Stimulated activated memory B cell treated with anti-CD40 and anti-IgM and Interleukin-4, amounts not matched to agents 10 μg/mL and 1 μg/mL and 100 μg/mL, for 72 hours (primary cell): ENCODE measurements at regions not wholly inside any gene's neighbourhood (a gene's known extent, or its start where the extent isn't known, plus 50 kb on each side); places are given as distances from the start of the nearest gene placed in this dataset.
"Not testable (repeated sequence)": the region's sequence is repeated elsewhere in the genome, so short reads cannot be mapped to it uniquely, and the experiment has no call there.

Experiments used
- ATAC-seq: fragments of 150-1000 bp; cut with Tn5 transposase; 2 replicates; pipeline ENCODE4 v1.10.0; 2021
- H3K27ac Mint-ChIP-seq: one replicate; pipeline ENCODE4 v1.8.0; 2022; ENCODE audit warnings: mild to moderate bottlenecking, mixed read lengths
- H3K27me3 Mint-ChIP-seq: one replicate; pipeline ENCODE4 v1.8.0; 2022; ENCODE audit warnings: mixed read lengths
- H3K36me3 Mint-ChIP-seq: one replicate; pipeline ENCODE4 v1.8.0; 2022; ENCODE audit warnings: mixed read lengths
- H3K4me1 Mint-ChIP-seq: one replicate; pipeline ENCODE4 v1.8.0; 2022; ENCODE audit warnings: mixed read lengths
- H3K4me3 Mint-ChIP-seq: one replicate; pipeline ENCODE4 v1.8.0; 2022; ENCODE audit warnings: mild to moderate bottlenecking, moderate library complexity, mixed read lengths
- H3K9me3 Mint-ChIP-seq: one replicate; pipeline ENCODE4 v1.8.0; 2022; ENCODE audit warnings: mixed read lengths

GRCh38 chr1:172770071-172770470 is 111.2 kb downstream of the FASLG start:
- Mint-ChIP-seq H3K27ac (peak overlapping the region; percentile 23), H3K9me3 (no peaks in the 10 kb centered on the region), H3K36me3 (no peaks in the 10 kb centered on the region), H3K27me3 (no peaks in the 10 kb centered on the region), H3K4me3 (no peak overlapping the region), H3K4me1 (peaks cover 12% of the 10 kb centered on the region)
- ATAC-seq: no peak

GRCh38 chr1:172774561-172774960 is 115.7 kb downstream of the FASLG start:
- H3K4me1 Mint-ChIP-seq: peaks cover 25% of the 10 kb centered on the region
- H3K4me3 Mint-ChIP-seq: no peak overlapping the region
- no peaks in the 10 kb centered on the region for H3K36me3 Mint-ChIP-seq
- H3K27ac Mint-ChIP-seq: no peak overlapping the region
- no peak for ATAC-seq
- H3K27me3 Mint-ChIP-seq: no peaks in the 10 kb centered on the region
- H3K9me3 Mint-ChIP-seq: no peaks in the 10 kb centered on the region

- ATAC-seq: no peak
- no peak overlapping the region for H3K4me3 Mint-ChIP-seq
- H3K36me3 Mint-ChIP-seq: no peaks in the 10 kb centered on the region
- no peaks in the 10 kb centered on the region for H3K27me3 Mint-ChIP-seq
- H3K27ac Mint-ChIP-seq: no peak overlapping the region
- peaks cover 17% of the 10 kb centered on the region for H3K4me1 Mint-ChIP-seq
- H3K9me3 Mint-ChIP-seq: no peaks in the 10 kb centered on the region
Observed at GRCh38 chr1:172775606-172776005, 116.7 kb downstream of the FASLG start.

GRCh38 chr1:172776071-172776470 is 117.2 kb downstream of the FASLG start:
- Mint-ChIP-seq H3K27ac (no peak overlapping the region), H3K9me3 (no peaks in the 10 kb centered on the region), H3K4me3 (no peak overlapping the region), H3K4me1 (peaks cover 21% of the 10 kb centered on the region), H3K27me3 (no peaks in the 10 kb centered on the region), H3K36me3 (no peaks in the 10 kb centered on the region)
- ATAC-seq: no peak

- Mint-ChIP-seq H3K36me3 (no peaks in the 10 kb centered on the region), H3K27me3 (no peaks in the 10 kb centered on the region), H3K27ac (no peak overlapping the region), H3K9me3 (peaks cover 2% of the 10 kb centered on the region), H3K4me3 (no peak overlapping the region), H3K4me1 (peaks cover 33% of the 10 kb centered on the region)
- ATAC-seq: no peak
Observed at GRCh38 chr1:172777767-172778166, 118.9 kb downstream of the FASLG start.

GRCh38 chr1:172778456-172779455 is 119.9 kb downstream of the FASLG start:
- H3K9me3 Mint-ChIP-seq: peaks cover 8% of the 10 kb centered on the region
- H3K27ac Mint-ChIP-seq: peak overlapping the region; percentile 26
- no peak overlapping the region for H3K4me3 Mint-ChIP-seq
- peaks cover 33% of the 10 kb centered on the region for H3K4me1 Mint-ChIP-seq
- H3K27me3 Mint-ChIP-seq: no peaks in the 10 kb centered on the region
- H3K36me3 Mint-ChIP-seq: peaks cover 3% of the 10 kb centered on the region
- ATAC-seq: peak; percentile 68

GRCh38 chr1:172779491-172779890 is 120.6 kb downstream of the FASLG start:
- no peak for ATAC-seq
- Mint-ChIP-seq H3K27me3 (no peaks in the 10 kb centered on the region), H3K4me1 (peaks cover 33% of the 10 kb centered on the region), H3K9me3 (peaks cover 9% of the 10 kb centered on the region), H3K36me3 (peaks cover 6% of the 10 kb centered on the region), H3K4me3 (no peak overlapping the region), H3K27ac (peak overlapping the region; percentile 26)

GRCh38 chr1:172781513-172782140 is 122.7 kb downstream of the FASLG start:
- Mint-ChIP-seq H3K27me3 (no peaks in the 10 kb centered on the region), H3K9me3 (peaks cover 9% of the 10 kb centered on the region), H3K36me3 (peaks cover 6% of the 10 kb centered on the region), H3K4me1 (peaks cover 40% of the 10 kb centered on the region), H3K27ac (peak overlapping the region; percentile 13), H3K4me3 (no peak overlapping the region)
- peak; percentile 92 for ATAC-seq

GRCh38 chr1:172789840-172790239 is 130.9 kb downstream of the FASLG start:
- no peaks in the 10 kb centered on the region for H3K36me3 Mint-ChIP-seq
- H3K27ac Mint-ChIP-seq: no peak overlapping the region
- no peak for ATAC-seq
- H3K4me3 Mint-ChIP-seq: no peak overlapping the region
- H3K9me3 Mint-ChIP-seq: no peaks in the 10 kb centered on the region
- H3K27me3 Mint-ChIP-seq: no peaks in the 10 kb centered on the region
- peaks cover 7% of the 10 kb centered on the region for H3K4me1 Mint-ChIP-seq

- Mint-ChIP-seq H3K27ac (peak overlapping the region; percentile 10), H3K36me3 (no peaks in the 10 kb centered on the region), H3K4me1 (peaks cover 6% of the 10 kb centered on the region), H3K4me3 (no peak overlapping the region), H3K27me3 (no peaks in the 10 kb centered on the region), H3K9me3 (no peaks in the 10 kb centered on the region)
- ATAC-seq: no peak
Observed at GRCh38 chr1:172790245-172790644, 131.3 kb downstream of the FASLG start.

GRCh38 chr1:172793823-172794222 is 134.9 kb downstream of the FASLG start:
- H3K4me3 Mint-ChIP-seq: no peak overlapping the region
- H3K27me3 Mint-ChIP-seq: no peaks in the 10 kb centered on the region
- no peak overlapping the region for H3K27ac Mint-ChIP-seq
- H3K9me3 Mint-ChIP-seq: no peaks in the 10 kb centered on the region
- ATAC-seq: no peak
- H3K4me1 Mint-ChIP-seq: no peaks in the 10 kb centered on the region
- H3K36me3 Mint-ChIP-seq: no peaks in the 10 kb centered on the region

- no peak for ATAC-seq
- Mint-ChIP-seq H3K9me3 (no peaks in the 10 kb centered on the region), H3K4me3 (no peak overlapping the region), H3K27me3 (no peaks in the 10 kb centered on the region), H3K4me1 (no peaks in the 10 kb centered on the region), H3K36me3 (no peaks in the 10 kb centered on the region), H3K27ac (no peak overlapping the region)
Observed at GRCh38 chr1:172795741-172796140, 136.8 kb downstream of the FASLG start.

GRCh38 chr1:172799804-172800203 is 140.9 kb downstream of the FASLG start:
- H3K4me1 Mint-ChIP-seq, H3K9me3 Mint-ChIP-seq: not testable (repeated sequence)

GRCh38 chr1:172801771-172802322 is 142.9 kb downstream of the FASLG start:
- Mint-ChIP-seq H3K27me3 (no peaks in the 10 kb centered on the region), H3K4me3 (no peak overlapping the region), H3K4me1 (peaks cover 7% of the 10 kb centered on the region), H3K36me3 (no peaks in the 10 kb centered on the region), H3K27ac (peak overlapping the region; percentile 8), H3K9me3 (peaks cover 3% of the 10 kb centered on the region)
- no peak for ATAC-seq

More at GRCh38 chr1:172799804-172800203, 140.9 kb downstream of the FASLG start:
- not testable (repeated sequence) for H3K27ac Mint-ChIP-seq, ATAC-seq, H3K36me3 Mint-ChIP-seq, H3K27me3 Mint-ChIP-seq, H3K4me3 Mint-ChIP-seq

- Mint-ChIP-seq H3K27me3 (no peaks in the 10 kb centered on the region), H3K36me3 (peaks cover 10% of the 10 kb centered on the region), H3K9me3 (peaks cover 10% of the 10 kb centered on the region), H3K4me3 (no peak overlapping the region), H3K4me1 (peaks cover 21% of the 10 kb centered on the region), H3K27ac (no peak overlapping the region)
- no peak for ATAC-seq
Observed at GRCh38 chr1:172809750-172810149, 150.8 kb downstream of the FASLG start.
